ENCODE measurements at regions not wholly inside any gene's neighbourhood (a gene's known extent, or its start where the extent isn't known, plus 50 kb on each side); places are given as distances from the start of the nearest gene placed in this dataset.
"Not testable (repeated sequence)": the region's sequence is repeated elsewhere in the genome, so short reads cannot be mapped to it uniquely, and the experiment has no call there.

DNA sequence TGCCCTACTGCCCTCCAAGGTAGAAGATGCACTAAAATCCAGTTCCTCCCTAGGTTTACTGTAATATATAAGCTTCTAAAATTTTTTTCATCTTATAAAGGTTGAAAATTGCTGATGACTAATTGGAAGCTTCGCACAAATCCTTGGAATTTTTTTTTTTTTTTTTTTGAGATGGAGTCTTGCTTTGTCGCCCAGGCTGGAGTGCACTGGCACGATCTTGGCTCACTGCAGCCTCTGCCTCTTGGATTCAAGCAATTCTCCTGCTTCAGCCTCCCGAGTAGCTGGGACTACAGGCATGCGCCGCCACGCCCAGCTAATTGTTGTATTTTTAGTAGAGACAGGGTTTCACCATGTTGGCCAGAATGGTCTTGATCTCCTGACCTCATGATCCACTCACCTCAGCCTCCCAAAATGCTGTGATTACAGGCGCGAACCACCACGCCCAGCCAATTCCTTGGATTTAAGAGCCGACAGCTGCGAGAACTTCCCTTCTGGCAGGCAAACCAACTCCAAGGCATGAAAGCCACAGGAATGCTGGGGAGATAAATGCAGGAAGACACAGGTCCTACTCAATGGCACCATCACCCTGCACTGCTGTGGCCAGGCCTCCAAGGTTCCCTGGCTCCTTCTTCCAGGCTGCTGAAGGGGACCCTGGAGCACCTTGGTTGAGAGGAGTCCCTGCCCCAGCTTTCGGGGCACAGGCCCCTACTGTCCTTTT, 98.9 kb upstream of the CHD2 start:
- TF ChIP-seq, protein P1, sequence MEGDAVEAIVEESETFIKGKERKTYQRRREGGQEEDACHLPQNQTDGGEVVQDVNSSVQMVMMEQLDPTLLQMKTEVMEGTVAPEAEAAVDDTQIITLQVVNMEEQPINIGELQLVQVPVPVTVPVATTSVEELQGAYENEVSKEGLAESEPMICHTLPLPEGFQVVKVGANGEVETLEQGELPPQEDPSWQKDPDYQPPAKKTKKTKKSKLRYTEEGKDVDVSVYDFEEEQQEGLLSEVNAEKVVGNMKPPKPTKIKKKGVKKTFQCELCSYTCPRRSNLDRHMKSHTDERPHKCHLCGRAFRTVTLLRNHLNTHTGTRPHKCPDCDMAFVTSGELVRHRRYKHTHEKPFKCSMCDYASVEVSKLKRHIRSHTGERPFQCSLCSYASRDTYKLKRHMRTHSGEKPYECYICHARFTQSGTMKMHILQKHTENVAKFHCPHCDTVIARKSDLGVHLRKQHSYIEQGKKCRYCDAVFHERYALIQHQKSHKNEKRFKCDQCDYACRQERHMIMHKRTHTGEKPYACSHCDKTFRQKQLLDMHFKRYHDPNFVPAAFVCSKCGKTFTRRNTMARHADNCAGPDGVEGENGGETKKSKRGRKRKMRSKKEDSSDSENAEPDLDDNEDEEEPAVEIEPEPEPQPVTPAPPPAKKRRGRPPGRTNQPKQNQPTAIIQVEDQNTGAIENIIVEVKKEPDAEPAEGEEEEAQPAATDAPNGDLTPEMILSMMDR (conservative IDR thresholded peaks at IDR 0.05), result not testable (repeated sequence)
- TF ChIP-seq ZFX (IDR thresholded peaks at IDR 0.05), result not testable (repeated sequence)

All from C4-2B (cell line).